Nucleus accumbens (tissue), 56 donors: ENCODE measurements at regions not wholly inside any gene's neighbourhood (a gene's known extent, or its start where the extent isn't known, plus 50 kb on each side); places are given as distances from the start of the nearest gene placed in this dataset.
"Not testable (repeated sequence)": the region's sequence is repeated elsewhere in the genome, so short reads cannot be mapped to it uniquely, and the experiment has no call there.

ENCODE experiments used
- DNase-seq, 56 donors: peaks; one replicate each; lab custom pipeline; 2025; lab: John Stamatoyannopoulos, UW

DNA sequence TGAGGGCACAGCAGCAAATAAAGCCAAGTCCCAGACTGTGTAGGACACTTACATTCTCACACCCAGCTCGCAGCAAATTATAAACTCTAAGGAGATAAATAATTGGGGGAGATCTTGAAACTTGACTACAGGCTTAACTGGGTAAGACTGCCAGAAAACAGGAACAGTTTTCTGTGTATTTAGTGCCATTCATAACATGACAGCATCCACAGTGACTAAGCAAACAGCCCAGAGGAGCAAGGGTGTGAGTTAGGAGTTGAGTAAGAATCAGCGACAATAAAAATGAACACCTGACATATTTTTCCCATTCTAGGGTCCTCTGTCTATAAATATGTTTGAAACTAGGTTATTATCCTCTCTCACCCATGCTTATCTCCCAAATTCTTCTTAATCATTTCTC lies 370.9 kb upstream of the WWC1 start:
- DNase-seq = no peak

DNA sequence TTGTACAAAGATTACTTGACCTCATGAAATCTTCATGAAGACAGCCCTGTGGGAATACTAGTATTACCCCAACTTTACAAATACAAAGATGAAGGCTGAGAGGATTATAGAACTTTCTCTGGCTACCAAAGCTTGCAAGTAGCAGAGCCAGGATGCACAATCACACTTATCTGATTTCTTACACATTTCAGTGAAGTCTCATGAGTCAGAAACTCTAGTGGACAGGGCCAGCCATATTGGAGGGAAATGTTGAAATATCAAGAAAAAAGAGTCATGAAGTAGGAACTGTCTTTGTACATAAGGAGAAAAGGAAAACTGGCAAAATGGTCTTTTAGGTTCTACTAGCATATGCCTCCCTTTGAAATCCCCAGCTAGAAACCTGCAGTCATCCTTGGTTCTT lies 369.6 kb upstream of the WWC1 start:
- DNase-seq = no peak

DNA sequence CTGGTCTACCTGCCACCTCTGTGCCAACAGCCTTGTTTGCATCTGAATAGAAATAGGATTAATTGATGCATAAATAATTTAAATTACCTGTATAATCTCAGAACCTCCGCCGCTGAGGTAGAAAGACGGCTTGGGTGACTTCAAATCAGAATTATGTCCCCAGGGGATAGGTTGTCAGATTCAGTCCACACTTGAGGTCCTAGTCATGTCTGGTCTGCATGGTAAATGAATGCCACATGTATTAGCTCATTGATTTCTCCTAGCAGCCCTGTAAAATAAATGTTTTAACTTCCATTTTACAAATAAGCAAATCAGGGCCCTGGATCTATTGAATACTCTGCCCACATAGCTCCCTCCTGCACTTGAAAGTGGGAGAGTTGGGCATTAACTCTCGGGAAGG lies 368.0 kb upstream of the WWC1 start:
- DNase-seq = no peak

DNA sequence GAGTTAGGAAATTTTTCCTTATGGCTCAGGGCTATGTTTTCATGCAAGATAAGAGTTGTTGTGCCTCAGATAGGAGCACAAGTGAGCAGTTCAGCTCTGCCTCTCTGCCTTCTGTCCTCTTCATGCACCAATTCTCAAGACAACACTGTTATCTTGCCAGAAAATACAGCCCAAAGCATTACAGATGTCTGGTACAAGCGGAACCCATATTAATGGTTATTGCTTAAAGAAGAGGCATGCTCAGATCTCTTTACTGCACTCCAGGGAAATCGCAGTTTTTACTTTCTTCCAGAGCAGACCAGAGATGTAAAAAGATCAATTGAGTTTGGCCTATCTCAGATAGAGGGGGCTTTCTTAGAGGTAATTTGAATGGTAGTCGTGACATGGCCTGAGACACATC lies 361.6 kb upstream of the WWC1 start:
- no peak for DNase-seq

DNA sequence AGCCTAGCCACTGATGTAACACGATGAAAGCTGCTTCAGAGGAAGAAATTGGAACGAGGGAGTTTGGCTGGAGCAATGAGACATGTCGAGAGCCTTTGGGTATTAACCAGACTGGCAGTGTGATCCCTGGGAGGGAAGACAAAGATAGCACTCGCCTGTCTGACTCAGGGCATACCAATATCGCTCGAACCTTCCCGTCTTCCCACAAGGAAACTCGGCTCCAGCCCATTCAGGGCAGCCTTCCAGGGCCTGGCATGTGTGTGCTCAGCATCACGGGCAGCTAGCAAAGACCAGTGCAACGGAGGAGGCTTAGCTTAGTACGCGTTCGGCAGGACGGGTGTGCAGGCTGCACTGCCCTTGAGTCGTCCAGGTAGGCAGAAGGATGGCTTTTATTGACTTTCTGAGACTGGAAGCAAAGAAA lies 356.9 kb upstream of the WWC1 start:
- peak in 5 of 56 donors; percentile 1 to 15 (median 9) for DNase-seq

DNA sequence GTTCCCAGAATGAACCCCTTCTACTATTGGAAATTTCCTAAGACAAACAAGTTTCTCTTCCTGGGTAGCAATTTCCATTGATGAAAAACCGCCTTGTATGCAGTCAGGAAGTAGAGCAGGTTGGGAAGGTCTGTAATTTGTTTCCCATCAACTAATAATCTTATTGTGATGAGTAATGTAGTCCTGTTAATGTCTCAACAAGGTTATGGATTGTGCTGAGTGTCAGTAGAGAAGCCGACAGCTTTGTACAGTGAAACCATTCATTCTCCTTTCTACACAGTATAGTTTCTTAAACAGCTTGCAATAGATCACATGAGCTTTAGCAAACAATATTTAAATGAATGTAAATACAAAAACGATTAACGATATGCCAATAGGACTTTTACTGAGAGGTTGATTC lies 355.4 kb upstream of the WWC1 start:
- no peak for DNase-seq

DNA sequence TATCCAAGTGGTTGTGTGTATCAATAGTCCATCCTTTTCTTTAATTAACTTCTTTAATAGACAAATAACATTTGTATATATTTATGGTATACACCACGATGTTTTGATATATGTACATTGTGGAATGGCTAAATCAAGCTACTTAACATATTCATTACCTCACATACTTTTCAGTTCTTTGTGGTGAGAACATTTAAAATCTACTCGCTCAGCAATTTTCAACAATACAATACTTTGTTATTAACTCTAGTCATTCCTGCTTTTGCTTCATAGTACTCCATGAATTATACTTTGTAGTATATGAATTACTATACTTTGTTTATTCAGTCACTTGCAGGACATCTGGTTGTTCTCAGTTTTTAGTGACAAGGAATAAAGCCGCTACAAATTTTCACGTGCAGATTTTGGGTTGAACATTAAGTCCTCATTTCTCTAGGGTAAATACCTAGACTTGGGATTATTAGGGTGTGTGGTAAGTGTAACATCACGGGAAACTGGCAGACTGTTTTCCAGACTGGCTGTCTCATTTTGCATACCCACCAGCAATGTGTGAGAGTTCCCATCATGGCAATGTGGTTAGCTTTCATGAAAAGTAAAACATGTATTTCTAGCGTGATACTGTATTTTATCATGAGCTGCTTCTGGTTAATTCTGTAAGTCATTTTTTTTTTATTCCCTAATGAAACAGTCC lies 354.4 kb upstream of the WWC1 start:
- DNase-seq = no peak

DNA sequence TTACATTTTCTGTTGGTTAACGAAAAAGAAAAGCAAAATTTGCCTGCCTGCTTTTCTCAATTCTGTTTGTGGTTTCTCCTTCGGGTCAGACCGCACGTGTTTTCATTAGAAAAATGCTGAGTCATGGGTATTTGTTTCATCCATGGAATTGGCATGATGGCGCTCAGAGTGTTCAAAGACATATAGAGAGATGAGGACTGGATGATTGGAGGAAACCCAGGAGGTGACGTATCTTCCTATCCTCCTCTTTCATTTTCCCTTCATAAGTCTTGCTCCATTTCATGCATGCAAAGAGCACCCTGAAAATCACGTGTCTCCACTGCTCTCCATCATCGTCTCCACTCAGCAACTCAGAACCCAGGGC lies 353.8 kb upstream of the WWC1 start:
- DNase-seq = no peak

DNA sequence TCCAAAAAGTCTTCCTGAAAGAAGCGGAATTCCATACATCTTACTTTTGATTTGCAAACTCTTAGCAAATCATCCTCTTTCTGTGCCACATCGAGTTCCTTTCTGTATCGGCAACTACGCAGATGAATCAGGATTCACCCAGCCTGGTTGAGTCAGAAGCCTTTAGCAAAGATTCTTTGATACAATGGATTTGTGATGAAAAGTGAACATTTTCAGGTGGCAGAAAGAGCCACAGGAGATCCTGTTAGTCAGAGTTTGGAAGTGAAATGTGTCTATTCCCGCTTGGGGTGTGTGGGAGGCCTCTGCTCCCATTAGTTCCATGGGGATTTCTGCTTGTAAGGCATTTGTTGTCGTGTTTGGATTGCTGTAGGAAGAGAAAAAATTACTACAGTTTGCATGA lies 351.8 kb upstream of the WWC1 start:
- peak in 6 of 56 donors; percentile 4 to 35 (median 14) for DNase-seq

DNA sequence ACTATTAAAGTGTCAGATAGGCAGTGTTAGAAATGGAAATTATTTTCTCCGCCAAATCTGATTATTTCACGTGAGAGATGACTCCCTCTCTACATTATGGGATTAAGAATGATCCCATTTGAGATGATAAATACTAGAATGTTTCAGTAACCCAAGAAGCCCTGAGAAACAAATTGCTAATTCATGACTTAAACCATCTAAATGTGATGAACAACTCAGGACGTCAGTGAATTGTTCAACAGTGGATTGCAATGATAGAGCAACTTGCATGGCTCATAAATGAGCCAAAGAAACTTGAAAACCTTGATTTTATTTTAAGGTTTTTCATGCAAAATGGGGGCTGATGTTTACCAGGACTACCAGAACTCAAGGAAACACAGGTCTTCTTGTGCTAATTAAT lies 350.5 kb upstream of the WWC1 start:
- no peak for DNase-seq

DNA sequence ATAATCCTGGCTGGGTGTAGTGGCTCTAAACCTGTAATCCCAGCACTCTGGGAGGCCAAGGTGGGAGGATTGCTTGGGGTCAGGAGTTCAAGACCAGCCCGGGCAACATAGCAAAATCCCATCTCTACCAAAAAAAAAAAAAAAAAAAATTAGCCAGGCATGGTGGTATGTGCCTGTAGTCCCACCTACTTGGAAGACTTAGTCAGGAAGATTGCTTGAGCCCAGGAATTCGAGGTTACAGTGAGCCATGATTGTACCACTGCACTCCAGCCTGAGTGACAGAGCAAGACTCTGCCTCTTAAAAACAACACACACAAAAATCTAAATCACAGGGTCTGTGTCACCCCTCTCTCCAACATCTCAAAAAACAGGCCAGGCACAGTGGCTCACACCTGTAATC lies 349.9 kb upstream of the WWC1 start:
- DNase-seq = not testable (repeated sequence)

DNA sequence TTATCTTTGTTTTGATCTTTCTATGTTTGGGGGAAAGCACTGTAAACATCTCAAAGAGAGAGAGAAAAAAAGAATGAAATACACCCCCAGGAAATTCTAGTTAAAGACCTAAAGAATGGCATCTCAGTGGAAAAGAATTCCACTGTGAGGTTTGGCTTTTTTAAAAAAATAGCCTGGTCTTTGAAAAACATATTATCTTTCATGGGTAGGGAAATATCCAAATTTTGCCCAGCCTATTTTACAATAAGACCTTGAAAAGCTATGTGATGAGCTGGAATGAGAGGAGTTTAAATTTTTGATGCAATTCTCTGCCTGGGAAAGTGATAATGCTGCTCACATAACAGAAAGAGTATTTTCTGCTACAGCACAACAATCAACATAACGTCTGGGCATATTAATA lies 348.1 kb upstream of the WWC1 start:
- DNase-seq = no peak

DNA sequence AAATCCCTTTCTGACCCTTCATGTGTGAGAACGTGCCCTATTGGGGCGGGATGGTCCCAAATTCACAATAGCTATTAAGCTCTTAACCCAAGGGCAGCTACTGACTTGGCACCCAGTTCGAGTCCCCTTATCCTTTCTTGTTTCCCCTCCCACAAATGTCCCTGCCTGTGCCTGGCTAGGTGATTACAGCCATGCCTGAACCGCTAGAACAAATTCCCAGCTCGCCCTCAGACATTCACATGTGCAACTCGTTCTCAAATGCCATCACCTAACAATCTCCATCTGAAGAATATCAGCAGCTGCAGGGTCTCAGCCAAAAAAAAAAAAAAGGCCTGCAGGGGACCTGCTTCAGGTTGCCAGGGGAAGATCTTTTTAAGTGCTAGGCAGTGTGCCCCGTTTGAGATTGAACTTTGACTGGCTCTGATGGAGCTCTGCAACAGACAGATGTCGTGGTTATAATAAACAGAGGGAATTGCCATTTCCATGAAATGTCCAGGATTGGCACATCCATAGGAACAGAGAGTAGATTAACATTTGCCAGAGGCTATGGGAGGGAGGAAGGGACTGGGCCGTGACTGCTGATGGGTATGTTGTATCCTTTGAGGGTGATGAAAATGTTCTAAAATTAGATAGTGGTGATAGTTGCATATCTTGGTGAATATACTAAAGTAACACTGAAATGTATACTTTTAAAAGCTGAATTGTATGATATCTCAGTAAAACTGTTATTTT lies 347.2 kb upstream of the WWC1 start:
- DNase-seq = no peak

DNA sequence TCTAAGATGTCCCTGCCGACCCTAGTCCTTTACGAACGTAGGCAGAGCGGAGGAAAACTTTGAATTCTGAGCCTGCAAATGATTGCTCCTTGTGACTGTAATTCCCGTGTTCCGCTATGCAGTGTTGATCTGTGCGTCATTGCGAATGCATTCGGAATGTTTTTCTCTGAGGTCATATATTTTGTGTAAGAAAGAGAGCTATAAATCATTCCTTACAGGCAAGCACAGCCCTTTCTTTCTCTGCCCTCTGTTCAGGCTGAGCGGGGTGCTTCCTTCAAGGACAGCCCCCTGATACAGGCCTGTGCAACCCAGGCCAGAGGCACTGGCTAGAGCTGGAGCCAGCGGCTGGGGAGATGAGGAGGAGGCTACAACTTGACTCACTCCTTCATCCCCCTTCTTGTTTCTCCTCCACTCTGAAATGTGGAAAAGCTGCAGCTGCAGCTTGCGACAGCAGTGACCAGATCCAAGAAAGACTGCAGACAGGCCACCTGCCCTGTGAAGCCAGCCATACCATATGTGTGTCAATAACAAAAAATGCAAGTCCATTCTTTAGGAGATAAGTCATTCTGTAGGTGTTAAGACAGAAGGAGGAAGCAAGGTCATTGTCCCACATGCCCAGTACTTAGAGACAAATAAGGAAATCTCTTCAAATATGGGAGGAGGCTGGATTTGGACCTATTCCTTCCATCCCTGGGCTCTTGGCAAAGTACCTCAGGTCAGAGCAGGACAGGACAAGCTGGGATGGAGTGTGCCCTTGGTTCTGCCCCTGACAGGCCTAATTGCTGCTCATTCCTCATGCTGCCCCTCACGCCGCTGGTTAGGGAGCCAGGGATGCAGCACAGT lies 345.7 kb upstream of the WWC1 start:
- DNase-seq = no peak

DNA sequence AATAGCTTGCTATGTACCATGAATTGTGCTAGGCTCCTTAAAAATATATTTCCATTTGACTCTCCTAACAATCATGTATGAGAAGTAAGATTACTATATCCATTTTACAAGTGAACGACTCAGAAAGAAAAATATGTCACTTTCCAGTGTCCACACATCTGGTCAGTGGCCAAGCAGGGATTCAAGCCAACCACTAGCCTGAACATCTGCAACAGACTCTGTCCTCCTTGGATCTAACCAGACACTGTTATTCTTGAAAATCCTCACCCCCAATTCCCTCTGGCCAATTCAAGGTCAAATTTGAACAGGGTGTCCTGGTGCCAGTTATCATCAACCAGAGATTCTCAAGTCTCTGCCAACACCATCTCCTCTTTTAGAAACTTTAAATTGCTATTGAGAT lies 344.1 kb upstream of the WWC1 start:
- no peak for DNase-seq

DNA sequence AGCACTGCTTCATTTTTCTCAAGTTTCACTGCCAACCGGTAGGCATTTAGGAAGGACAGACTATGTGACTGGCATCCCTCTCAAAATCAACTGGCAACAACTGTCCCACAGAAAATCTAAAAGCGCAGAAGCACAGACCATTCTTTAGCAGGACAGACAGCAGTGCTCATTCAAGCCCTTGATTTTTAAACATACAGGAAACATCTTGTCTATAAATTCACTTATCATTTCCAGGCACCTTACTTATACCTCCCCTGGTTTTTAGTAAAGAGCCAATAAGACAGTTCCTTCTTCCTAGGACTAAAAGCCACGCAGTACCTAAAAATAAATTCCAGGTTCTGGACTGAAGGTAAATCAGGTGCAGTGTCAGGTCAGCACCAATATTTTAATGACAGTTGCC lies 343.2 kb upstream of the WWC1 start:
- no peak for DNase-seq

DNA sequence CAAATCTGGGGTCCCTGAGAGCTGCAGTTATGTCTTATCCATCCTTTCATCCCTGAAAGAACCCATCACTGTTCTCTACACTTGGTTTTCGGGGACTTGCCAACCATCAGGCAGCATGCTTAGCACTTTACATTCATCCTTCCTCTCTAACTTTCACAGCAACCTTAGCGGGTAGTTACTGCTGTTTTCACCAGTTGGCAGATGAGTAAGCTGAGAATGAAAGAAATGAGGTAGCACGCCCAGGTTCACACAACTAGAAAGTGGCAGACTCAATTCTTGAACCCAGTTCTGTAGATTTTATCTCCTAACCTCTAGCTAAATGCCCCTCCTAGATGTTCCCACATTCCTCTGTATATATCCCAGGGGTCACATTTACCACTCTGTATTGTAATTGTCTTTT lies 342.0 kb upstream of the WWC1 start:
- DNase-seq = no peak

DNA sequence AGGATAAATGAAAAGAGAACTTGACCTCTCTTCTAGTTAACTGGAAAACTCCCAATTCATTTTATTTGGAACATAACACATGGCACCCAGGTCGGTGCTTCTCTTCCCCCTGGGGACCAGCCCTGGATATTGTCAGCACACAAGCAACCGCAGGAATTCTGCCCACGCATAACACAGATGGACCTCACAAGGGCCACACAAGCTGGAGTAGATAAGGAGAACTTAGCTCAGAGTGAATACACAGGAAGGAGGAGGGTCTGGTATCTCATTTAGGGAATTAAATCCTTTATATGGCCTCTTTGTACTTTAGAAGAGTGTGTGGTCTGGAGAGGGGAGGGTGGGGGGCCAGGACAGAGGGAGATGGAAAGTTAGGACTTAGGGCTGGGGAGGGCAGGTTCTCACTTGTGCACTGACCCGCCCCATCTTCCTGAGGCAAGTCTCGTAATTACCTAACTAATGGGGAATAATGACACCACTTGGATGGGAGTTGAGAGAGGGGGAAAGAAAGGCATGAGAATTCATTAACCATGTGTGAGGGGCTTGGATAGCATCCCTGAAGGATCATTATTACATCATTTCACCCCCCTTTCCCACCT lies 341.2 kb upstream of the WWC1 start:
- DNase-seq = no peak

DNA sequence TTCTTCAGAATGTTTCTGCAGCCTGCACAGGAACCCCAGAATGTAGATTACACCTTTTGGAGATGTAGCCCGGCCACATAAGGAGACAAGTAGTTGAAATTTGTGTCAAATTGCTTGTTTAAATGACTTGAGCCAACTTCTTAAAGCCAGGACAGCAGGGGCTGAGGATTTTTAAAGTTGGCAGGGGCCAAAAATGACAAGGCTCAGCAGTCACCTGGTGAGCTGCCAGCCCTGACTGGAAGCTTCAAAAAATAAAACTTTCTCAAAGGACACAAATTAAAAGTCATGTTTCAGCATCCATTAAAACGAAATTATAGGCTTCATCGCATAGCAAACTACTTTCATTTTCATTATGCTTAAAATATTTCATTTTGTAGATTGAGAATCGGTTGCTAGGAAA lies 340.3 kb upstream of the WWC1 start:
- DNase-seq = no peak

DNA sequence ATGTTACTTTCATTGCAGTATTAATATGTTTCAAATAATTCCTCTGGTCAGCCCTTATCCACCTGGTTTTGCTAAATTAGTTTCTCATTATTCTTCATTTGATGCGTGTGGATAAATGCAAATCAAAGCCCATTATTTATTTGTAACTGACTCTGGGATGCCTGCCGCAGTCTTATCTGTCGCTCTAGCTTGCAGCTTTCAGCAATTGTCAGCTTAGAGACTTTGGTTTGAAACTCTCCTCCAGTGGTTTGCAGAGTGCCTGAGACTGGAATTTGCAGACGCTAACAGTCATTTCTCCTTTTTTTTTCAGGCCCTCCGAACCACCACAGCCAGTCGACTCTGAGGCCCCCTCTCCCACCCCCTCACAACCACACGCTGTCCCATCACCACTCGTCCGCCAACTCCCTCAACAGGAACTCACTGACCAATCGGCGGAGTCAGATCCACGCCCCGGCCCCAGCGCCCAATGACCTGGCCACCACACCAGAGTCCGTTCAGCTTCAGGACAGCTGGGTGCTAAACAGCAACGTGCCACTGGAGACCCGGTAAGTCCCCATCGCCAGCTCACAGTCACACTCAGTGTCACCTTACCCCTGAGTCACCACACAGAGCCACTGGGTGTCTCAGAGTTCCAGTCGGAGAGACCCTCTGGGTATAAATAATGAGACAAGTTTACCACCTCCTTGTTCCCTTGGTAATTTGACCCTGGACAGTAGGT lies 339.0 kb upstream of the WWC1 start:
- no peak for DNase-seq
